Peyer's patch (tissue), 4 donors: ENCODE measurements at regions not wholly inside any gene's neighbourhood (a gene's known extent, or its start where the extent isn't known, plus 50 kb on each side); places are given as distances from the start of the nearest gene placed in this dataset.

Experiments
- CTCF ChIP-seq, 6 experiments: fragments of 450-650 bp in 4 of 6; fragments of 200-600 bp in 2 of 6; sonication (generic) in 1 of 6; IDR thresholded peaks; one replicate each; pipeline ENCODE4 v1.5.1; 2017 to 2019; ENCODE audit warnings: antibody characterized with exemption in 6 of 6, mild to moderate bottlenecking in 3 of 6, moderate library complexity in 1 of 6
- POLR2A ChIP-seq, 2 donors: fragments of 450-650 bp; IDR thresholded peaks; one replicate each; pipeline ENCODE4 v1.5.1; 2017; ENCODE audit warnings: antibody characterized with exemption in 2 of 2, mild to moderate bottlenecking in 2 of 2, moderate library complexity in 2 of 2

- TF ChIP-seq CTCF (IDR thresholded peaks at IDR 0.05) (no peak), POLR2A (IDR thresholded peaks at IDR 0.05) (no peak)
These were observed 145.6 kb upstream of the RNF32 start for GRCh38 chr7:156494960-156495359.
